ENCODE measurements at regions not wholly inside any gene's neighbourhood (a gene's known extent, or its start where the extent isn't known, plus 50 kb on each side); places are given as distances from the start of the nearest gene placed in this dataset.

DNA sequence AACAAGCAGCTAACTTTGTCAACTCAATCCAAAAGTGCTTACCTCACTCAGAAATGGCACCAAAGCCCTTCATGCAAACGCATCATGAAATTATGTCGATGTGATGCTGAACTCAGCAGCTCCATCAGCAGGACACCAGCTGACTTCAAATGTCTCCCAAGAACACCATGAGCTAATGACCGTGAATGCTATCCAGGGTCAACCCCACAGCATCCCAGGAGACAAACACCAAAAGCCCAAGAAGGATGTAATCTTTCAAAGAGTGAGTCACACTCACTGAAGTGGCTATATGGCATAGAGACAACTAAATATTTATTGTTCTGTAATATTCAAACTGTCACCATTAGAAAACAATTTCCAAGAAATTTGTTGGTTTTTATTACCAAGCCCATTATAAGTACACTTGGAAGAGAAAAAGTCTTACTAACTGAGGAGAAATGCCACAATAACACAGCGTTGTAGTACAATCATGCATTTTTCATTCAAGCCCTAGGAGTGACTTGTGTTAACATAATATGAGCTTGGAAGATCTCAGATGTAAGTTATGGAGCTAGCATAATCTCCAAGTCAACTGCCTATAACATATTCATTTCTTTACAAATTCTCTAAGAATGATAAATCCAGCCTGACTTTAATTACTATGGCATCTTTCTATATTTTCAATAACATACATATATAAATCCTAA is 165.0 kb upstream of the CCDC68 start:
- TF ChIP-seq, protein P1, sequence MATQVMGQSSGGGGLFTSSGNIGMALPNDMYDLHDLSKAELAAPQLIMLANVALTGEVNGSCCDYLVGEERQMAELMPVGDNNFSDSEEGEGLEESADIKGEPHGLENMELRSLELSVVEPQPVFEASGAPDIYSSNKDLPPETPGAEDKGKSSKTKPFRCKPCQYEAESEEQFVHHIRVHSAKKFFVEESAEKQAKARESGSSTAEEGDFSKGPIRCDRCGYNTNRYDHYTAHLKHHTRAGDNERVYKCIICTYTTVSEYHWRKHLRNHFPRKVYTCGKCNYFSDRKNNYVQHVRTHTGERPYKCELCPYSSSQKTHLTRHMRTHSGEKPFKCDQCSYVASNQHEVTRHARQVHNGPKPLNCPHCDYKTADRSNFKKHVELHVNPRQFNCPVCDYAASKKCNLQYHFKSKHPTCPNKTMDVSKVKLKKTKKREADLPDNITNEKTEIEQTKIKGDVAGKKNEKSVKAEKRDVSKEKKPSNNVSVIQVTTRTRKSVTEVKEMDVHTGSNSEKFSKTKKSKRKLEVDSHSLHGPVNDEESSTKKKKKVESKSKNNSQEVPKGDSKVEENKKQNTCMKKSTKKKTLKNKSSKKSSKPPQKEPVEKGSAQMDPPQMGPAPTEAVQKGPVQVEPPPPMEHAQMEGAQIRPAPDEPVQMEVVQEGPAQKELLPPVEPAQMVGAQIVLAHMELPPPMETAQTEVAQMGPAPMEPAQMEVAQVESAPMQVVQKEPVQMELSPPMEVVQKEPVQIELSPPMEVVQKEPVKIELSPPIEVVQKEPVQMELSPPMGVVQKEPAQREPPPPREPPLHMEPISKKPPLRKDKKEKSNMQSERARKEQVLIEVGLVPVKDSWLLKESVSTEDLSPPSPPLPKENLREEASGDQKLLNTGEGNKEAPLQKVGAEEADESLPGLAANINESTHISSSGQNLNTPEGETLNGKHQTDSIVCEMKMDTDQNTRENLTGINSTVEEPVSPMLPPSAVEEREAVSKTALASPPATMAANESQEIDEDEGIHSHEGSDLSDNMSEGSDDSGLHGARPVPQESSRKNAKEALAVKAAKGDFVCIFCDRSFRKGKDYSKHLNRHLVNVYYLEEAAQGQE (IDR thresholded peaks at IDR 0.05; ENCODE audit: low read depth), result no peak
- TF ChIP-seq TAF1 (IDR thresholded peaks at IDR 0.05; ENCODE audit: low read depth) (no peak), NFIC (IDR thresholded peaks at IDR 0.05) (no peak), CREB1 (IDR thresholded peaks at IDR 0.05; ENCODE audit: low read depth) (no peak)
- TF ChIP-seq, protein P2, sequence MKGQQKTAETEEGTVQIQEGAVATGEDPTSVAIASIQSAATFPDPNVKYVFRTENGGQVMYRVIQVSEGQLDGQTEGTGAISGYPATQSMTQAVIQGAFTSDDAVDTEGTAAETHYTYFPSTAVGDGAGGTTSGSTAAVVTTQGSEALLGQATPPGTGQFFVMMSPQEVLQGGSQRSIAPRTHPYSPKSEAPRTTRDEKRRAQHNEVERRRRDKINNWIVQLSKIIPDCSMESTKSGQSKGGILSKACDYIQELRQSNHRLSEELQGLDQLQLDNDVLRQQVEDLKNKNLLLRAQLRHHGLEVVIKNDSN (IDR thresholded peaks at IDR 0.05), result no peak
- TF ChIP-seq, protein P3, sequence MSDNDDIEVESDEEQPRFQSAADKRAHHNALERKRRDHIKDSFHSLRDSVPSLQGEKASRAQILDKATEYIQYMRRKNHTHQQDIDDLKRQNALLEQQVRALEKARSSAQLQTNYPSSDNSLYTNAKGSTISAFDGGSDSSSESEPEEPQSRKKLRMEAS (IDR thresholded peaks at IDR 0.05), result no peak
